PC-9 (cell line): ENCODE measurements at regions not wholly inside any gene's neighbourhood (a gene's known extent, or its start where the extent isn't known, plus 50 kb on each side); places are given as distances from the start of the nearest gene placed in this dataset.
"Not testable (repeated sequence)": the region's sequence is repeated elsewhere in the genome, so short reads cannot be mapped to it uniquely, and the experiment has no call there.

Experiments
- EZH2 ChIP-seq: fragments of 200-600 bp; sonication (generic); IDR thresholded peaks from 2 replicates; pipeline ENCODE4 v1.8.0; 2017; ENCODE audit warnings: antibody characterized with exemption, low read depth
- TF ChIP-seq, protein P1 (sequence below): fragments of 200-600 bp; sonication (generic); conservative IDR thresholded peaks from 2 replicates; pipeline ENCODE4 v1.6.1; 2017; ENCODE audit warnings: mixed run types, antibody characterized with exemption, mild to moderate bottlenecking, moderate library complexity

- TF ChIP-seq, protein P1, sequence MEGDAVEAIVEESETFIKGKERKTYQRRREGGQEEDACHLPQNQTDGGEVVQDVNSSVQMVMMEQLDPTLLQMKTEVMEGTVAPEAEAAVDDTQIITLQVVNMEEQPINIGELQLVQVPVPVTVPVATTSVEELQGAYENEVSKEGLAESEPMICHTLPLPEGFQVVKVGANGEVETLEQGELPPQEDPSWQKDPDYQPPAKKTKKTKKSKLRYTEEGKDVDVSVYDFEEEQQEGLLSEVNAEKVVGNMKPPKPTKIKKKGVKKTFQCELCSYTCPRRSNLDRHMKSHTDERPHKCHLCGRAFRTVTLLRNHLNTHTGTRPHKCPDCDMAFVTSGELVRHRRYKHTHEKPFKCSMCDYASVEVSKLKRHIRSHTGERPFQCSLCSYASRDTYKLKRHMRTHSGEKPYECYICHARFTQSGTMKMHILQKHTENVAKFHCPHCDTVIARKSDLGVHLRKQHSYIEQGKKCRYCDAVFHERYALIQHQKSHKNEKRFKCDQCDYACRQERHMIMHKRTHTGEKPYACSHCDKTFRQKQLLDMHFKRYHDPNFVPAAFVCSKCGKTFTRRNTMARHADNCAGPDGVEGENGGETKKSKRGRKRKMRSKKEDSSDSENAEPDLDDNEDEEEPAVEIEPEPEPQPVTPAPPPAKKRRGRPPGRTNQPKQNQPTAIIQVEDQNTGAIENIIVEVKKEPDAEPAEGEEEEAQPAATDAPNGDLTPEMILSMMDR, result not testable (repeated sequence)
- TF ChIP-seq EZH2, result not testable (repeated sequence)
These were observed 1364.5 kb upstream of the WWC1 start for GRCh38 chr5:166926806-166927475.
